A673 (cell line): ENCODE measurements at regions not wholly inside any gene's neighbourhood (a gene's known extent, or its start where the extent isn't known, plus 50 kb on each side); places are given as distances from the start of the nearest gene placed in this dataset.

Source experiments
- BruUV-seq: library from RNA; stranded (reverse); fragments of 400-500 nt; replicated peaks from 2 replicates; lab custom pipeline; 2021; lab: Mats Ljungman, UMichigan
- CTCF ChIA-PET: fragments of 300-600 bp; sonication (Branson Sonifier 250); formaldehyde crosslinking; loops from one replicate; lab custom pipeline; 2022; ENCODE audit warnings: antibody characterized with exemption; lab: Charles Lee
- POLR2A ChIA-PET: fragments of 300-600 bp; sonication (Branson Sonifier 250); formaldehyde crosslinking; loops from one replicate; lab custom pipeline; 2022; ENCODE audit warnings: antibody characterized with exemption; ENCODE audit not compliant: low non-redundant PET; lab: Charles Lee
- DNase-seq: peaks from one replicate; pipeline ENCODE4 v3.0.0-alpha.2; 2015; ENCODE audit warnings: low spot score
- H3K27ac ChIP-seq: fragments of 200-600 bp; sonication (generic); 2 replicates; pipeline ENCODE4 v1.5.1; 2016; ENCODE audit warnings: mixed run types, low read depth, mild to moderate bottlenecking, mixed read lengths, antibody characterized with exemption, low read length; ENCODE audit not compliant: poor library complexity, severe bottlenecking
- H3K27me3 ChIP-seq: fragments of 200-600 bp; sonication (generic); replicated peaks from 2 replicates; pipeline ENCODE4 v1.6.1; 2017; ENCODE audit warnings: mixed run types, low read depth, mild to moderate bottlenecking, mixed read lengths, antibody characterized with exemption, low read length; ENCODE audit not compliant: insufficient read depth, poor library complexity
- H3K36me3 ChIP-seq: fragments of 200-600 bp; sonication (generic); 2 replicates; pipeline ENCODE4 v1.6.1; 2016; ENCODE audit warnings: mixed run types, mild to moderate bottlenecking, mixed read lengths, antibody characterized with exemption, low read length; ENCODE audit not compliant: insufficient read depth, poor library complexity, severe bottlenecking
- H3K4me1 ChIP-seq: fragments of 200-600 bp; sonication (generic); 2 replicates; pipeline ENCODE4 v1.6.1; 2017; ENCODE audit warnings: mixed run types, mild to moderate bottlenecking, mixed read lengths, antibody characterized with exemption, low read length; ENCODE audit not compliant: insufficient read depth, poor library complexity, severe bottlenecking
- H3K4me3 ChIP-seq: fragments of 200-600 bp; sonication (generic); 2 replicates; pipeline ENCODE4 v1.5.1; 2016; ENCODE audit warnings: low read depth, mixed run types, mild to moderate bottlenecking, mixed read lengths, low read length; ENCODE audit not compliant: poor library complexity, severe bottlenecking
- H3K9me3 ChIP-seq: fragments of 200-600 bp; sonication (generic); 2 replicates; pipeline ENCODE4 v1.6.1; 2016; ENCODE audit warnings: mixed run types, low read depth, mild to moderate bottlenecking, mixed read lengths, antibody characterized with exemption, low read length; ENCODE audit not compliant: poor library complexity, severe bottlenecking
- EZH2 ChIP-seq: fragments of 200-600 bp; sonication (generic); IDR thresholded peaks from 2 replicates; pipeline ENCODE4 v1.6.1; 2017; ENCODE audit warnings: borderline replicate concordance, low read depth, mild to moderate bottlenecking, mixed read lengths, antibody characterized with exemption, low read length; ENCODE audit not compliant: poor library complexity, severe bottlenecking
- intact Hi-C: fragments of 100-400 bp; cut with micrococcal nuclease; formaldehyde crosslinking; loops from one replicate; pipeline ENCODE4 v1.10.0; 2022; ENCODE audit not compliant: unreplicated experiment
- TF ChIP-seq, protein P1 (sequence below): fragments of 300-800, 200-600 bp; sonication (generic); conservative IDR thresholded peaks from 2 replicates; pipeline ENCODE4 v1.5.1; 2017; ENCODE audit warnings: low read depth, mild to moderate bottlenecking, antibody characterized with exemption, low read length, moderate library complexity, mixed read lengths

DNA sequence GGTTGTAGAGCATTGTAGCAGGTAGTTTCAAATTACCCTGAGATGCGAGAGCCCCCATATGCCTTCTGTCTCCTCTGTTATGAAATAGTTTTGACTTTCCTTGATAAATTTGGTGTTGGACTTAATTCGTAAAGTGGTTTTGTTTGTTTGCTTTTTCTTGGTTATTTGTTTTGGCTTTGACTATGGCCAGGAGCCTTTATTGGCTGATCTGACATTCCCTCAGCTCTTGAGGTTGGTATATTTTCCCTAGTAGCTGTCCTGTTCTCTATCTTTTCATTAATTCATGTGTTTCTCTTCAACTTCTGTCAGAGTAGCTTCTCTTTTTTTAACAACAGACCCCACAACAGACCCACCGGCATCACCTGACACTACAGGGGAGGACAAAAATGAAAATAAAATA is 457.4 kb upstream of the MANEA start:
- no peaks in the 10 kb centered on the region for H3K36me3 ChIP-seq
- H3K27me3 ChIP-seq = no peaks in the 10 kb centered on the region
- no peak for DNase-seq
- intact Hi-C loops = no loop called here
- H3K9me3 ChIP-seq = no peaks in the 10 kb centered on the region
- POLR2A ChIA-PET = no interaction called here
- CTCF ChIA-PET = no interaction called here
- no TSS peak for BruUV-seq
- H3K27ac ChIP-seq = no peak overlapping the region
- TF ChIP-seq, protein P1, sequence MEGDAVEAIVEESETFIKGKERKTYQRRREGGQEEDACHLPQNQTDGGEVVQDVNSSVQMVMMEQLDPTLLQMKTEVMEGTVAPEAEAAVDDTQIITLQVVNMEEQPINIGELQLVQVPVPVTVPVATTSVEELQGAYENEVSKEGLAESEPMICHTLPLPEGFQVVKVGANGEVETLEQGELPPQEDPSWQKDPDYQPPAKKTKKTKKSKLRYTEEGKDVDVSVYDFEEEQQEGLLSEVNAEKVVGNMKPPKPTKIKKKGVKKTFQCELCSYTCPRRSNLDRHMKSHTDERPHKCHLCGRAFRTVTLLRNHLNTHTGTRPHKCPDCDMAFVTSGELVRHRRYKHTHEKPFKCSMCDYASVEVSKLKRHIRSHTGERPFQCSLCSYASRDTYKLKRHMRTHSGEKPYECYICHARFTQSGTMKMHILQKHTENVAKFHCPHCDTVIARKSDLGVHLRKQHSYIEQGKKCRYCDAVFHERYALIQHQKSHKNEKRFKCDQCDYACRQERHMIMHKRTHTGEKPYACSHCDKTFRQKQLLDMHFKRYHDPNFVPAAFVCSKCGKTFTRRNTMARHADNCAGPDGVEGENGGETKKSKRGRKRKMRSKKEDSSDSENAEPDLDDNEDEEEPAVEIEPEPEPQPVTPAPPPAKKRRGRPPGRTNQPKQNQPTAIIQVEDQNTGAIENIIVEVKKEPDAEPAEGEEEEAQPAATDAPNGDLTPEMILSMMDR = no peak
- TF ChIP-seq EZH2 = no peak
- no peak overlapping the region for H3K4me3 ChIP-seq
- no peaks in the 10 kb centered on the region for H3K4me1 ChIP-seq

DNA sequence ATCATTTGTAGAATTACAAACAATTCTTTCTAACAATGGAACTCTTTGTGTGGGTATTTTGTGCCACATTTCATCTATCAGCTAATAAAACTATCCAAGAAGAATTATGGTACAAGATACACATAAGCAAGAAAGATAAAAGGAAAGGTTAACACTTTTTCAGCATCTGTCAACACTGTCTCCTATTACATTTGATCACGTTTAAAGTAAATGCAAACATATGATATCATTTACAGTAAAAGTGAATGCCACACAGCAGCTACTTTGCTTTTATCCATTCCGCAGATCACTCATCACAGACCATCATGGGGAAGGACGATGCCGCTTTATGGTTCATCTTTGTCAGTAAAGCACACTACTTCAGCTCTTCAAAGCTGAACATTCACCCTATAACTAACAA is 456.4 kb upstream of the MANEA start:
- intact Hi-C loops = no loop called here
- H3K9me3 ChIP-seq = no peaks in the 10 kb centered on the region
- TF ChIP-seq, protein P1 = no peak
- no peak for TF ChIP-seq EZH2
- no peaks in the 10 kb centered on the region for H3K27me3 ChIP-seq
- no peak overlapping the region for H3K27ac ChIP-seq
- POLR2A ChIA-PET = no interaction called here
- CTCF ChIA-PET = no interaction called here
- no peaks in the 10 kb centered on the region for H3K36me3 ChIP-seq
- no peak for DNase-seq
- no peak overlapping the region for H3K4me3 ChIP-seq
- BruUV-seq = no TSS peak
- H3K4me1 ChIP-seq = no peaks in the 10 kb centered on the region

- no peak for DNase-seq
- no peaks in the 10 kb centered on the region for H3K27me3 ChIP-seq
- H3K4me1 ChIP-seq = no peaks in the 10 kb centered on the region
- no TSS peak for BruUV-seq
- intact Hi-C loops = no loop called here
- no peaks in the 10 kb centered on the region for H3K36me3 ChIP-seq
- H3K27ac ChIP-seq = no peak overlapping the region
- no peaks in the 10 kb centered on the region for H3K9me3 ChIP-seq
- H3K4me3 ChIP-seq = no peak overlapping the region
- POLR2A ChIA-PET = no interaction called here
- no peak for TF ChIP-seq EZH2
- TF ChIP-seq, protein P1 = no peak
- CTCF ChIA-PET = no interaction called here
Observed at GRCh38 chr6:95127261-95127660, 450.1 kb upstream of the MANEA start.
